Smooth muscle cell (in vitro differentiated cells): ENCODE measurements at regions not wholly inside any gene's neighbourhood (a gene's known extent, or its start where the extent isn't known, plus 50 kb on each side); places are given as distances from the start of the nearest gene placed in this dataset.

Experiments
- DNase-seq: peaks from one replicate; lab custom pipeline; 2025; ENCODE audit not compliant: unreplicated experiment; lab: John Stamatoyannopoulos, UW
- H2AFZ ChIP-seq: fragments of 200-600 bp; sonication (generic); 2 replicates; pipeline ENCODE4 v1.6.0; 2016; ENCODE audit warnings: antibody characterized with exemption, low read depth, mild to moderate bottlenecking
- H3F3A ChIP-seq: fragments of 200-600 bp; sonication (generic); 2 replicates; pipeline ENCODE4 v1.6.0; 2017; ENCODE audit warnings: antibody characterized with exemption, low read depth
- H3K27ac ChIP-seq: fragments of 200-600 bp; sonication (generic); 2 replicates; pipeline ENCODE4 v1.5.1; 2016; ENCODE audit warnings: low read depth, mild to moderate bottlenecking
- H3K27me3 ChIP-seq: fragments of 200-600 bp; sonication (generic); 2 replicates; pipeline ENCODE4 v1.6.1; 2016; ENCODE audit warnings: low read depth, mild to moderate bottlenecking
- H3K36me3 ChIP-seq: fragments of 200-600 bp; sonication (generic); 2 replicates; pipeline ENCODE4 v1.5.1; 2016; ENCODE audit warnings: low read depth
- H3K4me1 ChIP-seq: fragments of 200-600 bp; sonication (generic); 2 replicates; pipeline ENCODE4 v1.5.1; 2016; ENCODE audit warnings: low read depth
- H3K4me2 ChIP-seq: fragments of 200-600 bp; sonication (generic); 2 replicates; pipeline ENCODE4 v1.6.0; 2016; ENCODE audit warnings: mild to moderate bottlenecking
- H3K4me3 ChIP-seq: fragments of 200-600 bp; sonication (generic); 2 replicates; pipeline ENCODE4 v1.5.1; 2016; ENCODE audit warnings: mild to moderate bottlenecking
- H3K79me2 ChIP-seq: fragments of 200-600 bp; sonication (generic); 2 replicates; pipeline ENCODE4 v1.6.0; 2016; ENCODE audit warnings: low read depth, mild to moderate bottlenecking
- H3K9ac ChIP-seq: fragments of 200-600 bp; sonication (generic); 2 replicates; pipeline ENCODE4 v1.6.0; 2016; ENCODE audit warnings: low read depth
- H3K9me3 ChIP-seq: fragments of 200-600 bp; sonication (generic); replicated peaks from 2 replicates; pipeline ENCODE4 v1.5.1; 2016; ENCODE audit warnings: low read depth
- H4K20me1 ChIP-seq: fragments of 200-600 bp; sonication (generic); 2 replicates; pipeline ENCODE4 v1.6.0; 2016; ENCODE audit warnings: low read depth
- CTCF ChIP-seq: fragments of 200-600 bp; sonication (generic); IDR thresholded peaks from 2 replicates; pipeline ENCODE4 v1.5.1; 2017; ENCODE audit warnings: borderline replicate concordance, mild to moderate bottlenecking, antibody characterized with exemption; ENCODE audit not compliant: insufficient read depth, poor library complexity, severe bottlenecking
- WGBS: methylation state at CpG from one replicate; pipeline ENCODE4 v1.1.7; 2016; ENCODE audit warnings: low lambda C conversion rate; 5-methylcytosine and 5-hydroxymethylcytosine counted together

- no peaks in the 10 kb centered on the region for H3K4me1 ChIP-seq
- H3K79me2 ChIP-seq, result no peaks in the 10 kb centered on the region
- H3K27me3 ChIP-seq, result no peaks in the 10 kb centered on the region
- no peak for TF ChIP-seq CTCF
- no peaks in the 10 kb centered on the region for H3K9me3 ChIP-seq
- 87% methylated on average over 2 of the region's 2 CpGs for WGBS
- H3K4me3 ChIP-seq, result no peak overlapping the region
- H3K4me2 ChIP-seq, result no peak overlapping the region
- no peak overlapping the region for H3K9ac ChIP-seq
- DNase-seq, result no peak
- H4K20me1 ChIP-seq, result no peaks in the 10 kb centered on the region
- no peak overlapping the region for H3K27ac ChIP-seq
- H3K36me3 ChIP-seq, result no peaks in the 10 kb centered on the region
- H3F3A ChIP-seq, result no peaks in the 10 kb centered on the region
- H2AFZ ChIP-seq, result no peak overlapping the region
These were observed 945.1 kb downstream of the ADGRL3 start for GRCh38 chr4:62145276-62145675.

- Histone ChIP-seq H3K79me2 (no peaks in the 10 kb centered on the region), H3F3A (no peaks in the 10 kb centered on the region)
These were observed 944.3 kb downstream of the ADGRL3 start for GRCh38 chr4:62144431-62144830.

GRCh38 chr4:62135565-62136156, 935.5 kb downstream of the ADGRL3 start:
- Histone ChIP-seq H4K20me1 (no peaks in the 10 kb centered on the region), H3K9ac (no peak overlapping the region), H3K4me3 (no peak overlapping the region), H3K27ac (no peak overlapping the region), H3K27me3 (no peaks in the 10 kb centered on the region), H3K4me1 (no peaks in the 10 kb centered on the region), H3K36me3 (no peaks in the 10 kb centered on the region), H3F3A (no peaks in the 10 kb centered on the region), H3K4me2 (no peak overlapping the region), H2AFZ (no peak overlapping the region), H3K79me2 (no peaks in the 10 kb centered on the region), H3K9me3 (no peaks in the 10 kb centered on the region)
- DNase-seq, result no peak
- 96% methylated on average over 1 of the region's 1 CpG for WGBS
- TF ChIP-seq CTCF, result no peak

More at GRCh38 chr4:62144431-62144830, 944.3 kb downstream of the ADGRL3 start:
- no peaks in the 10 kb centered on the region for H3K4me1 ChIP-seq
- no peak overlapping the region for H2AFZ ChIP-seq
- no peak overlapping the region for H3K27ac ChIP-seq
- no peak for TF ChIP-seq CTCF
- no peaks in the 10 kb centered on the region for H3K27me3 ChIP-seq
- no peak overlapping the region for H3K4me2 ChIP-seq
- no peak overlapping the region for H3K9ac ChIP-seq
- no peaks in the 10 kb centered on the region for H3K36me3 ChIP-seq
- no peaks in the 10 kb centered on the region for H3K9me3 ChIP-seq
- 69% methylated on average over 3 of the region's 3 CpGs for WGBS
- no peaks in the 10 kb centered on the region for H4K20me1 ChIP-seq
- DNase-seq, result no peak
- no peak overlapping the region for H3K4me3 ChIP-seq

- Histone ChIP-seq H3K9me3 (no peaks in the 10 kb centered on the region), H3K4me1 (no peaks in the 10 kb centered on the region), H3K36me3 (no peaks in the 10 kb centered on the region), H3K27me3 (no peaks in the 10 kb centered on the region), H3F3A (no peaks in the 10 kb centered on the region), H3K9ac (no peak overlapping the region), H3K4me2 (no peak overlapping the region), H3K79me2 (no peaks in the 10 kb centered on the region), H2AFZ (no peak overlapping the region), H4K20me1 (no peaks in the 10 kb centered on the region), H3K4me3 (no peak overlapping the region), H3K27ac (no peak overlapping the region)
- TF ChIP-seq CTCF, result no peak
- WGBS, result 78% methylated on average over 6 of the region's 6 CpGs
- no peak for DNase-seq
These were observed 933.9 kb downstream of the ADGRL3 start for GRCh38 chr4:62133977-62134376.
